K562 (cell line): ENCODE measurements at regions not wholly inside any gene's neighbourhood (a gene's known extent, or its start where the extent isn't known, plus 50 kb on each side); places are given as distances from the start of the nearest gene placed in this dataset.

Source experiments
- BCOR ChIP-seq: fragments of 450-650 bp; IDR thresholded peaks from 2 replicates; pipeline ENCODE4 v1.6.1; 2016
- NFIX ChIP-seq: fragments of 250-450 bp; sonication (Bioruptor Pico); IDR thresholded peaks from 2 replicates; pipeline ENCODE4 v1.4.0; 2020; ENCODE audit warnings: low read depth, mild to moderate bottlenecking, moderate library complexity
- POU5F1 ChIP-seq: fragments of 150-350 bp; IDR thresholded peaks from 2 replicates; pipeline ENCODE4 v1.6.1; 2014; ENCODE audit warnings: borderline replicate concordance, low read length, low read depth, mild to moderate bottlenecking; ENCODE audit not compliant: partially characterized antibody
- SIX5 ChIP-seq, 2 experiments: IDR thresholded peaks; 2 replicates each; pipeline ENCODE4 v1.6.1; 2011; ENCODE audit warnings: low read length in 2 of 2, borderline replicate concordance in 1 of 2, low read depth in 1 of 2, mild to moderate bottlenecking in 1 of 2, moderate library complexity in 1 of 2; ENCODE audit not compliant: insufficient read depth in 1 of 2
- ZSCAN29 ChIP-seq: fragments of 450-650 bp; IDR thresholded peaks from 2 replicates; pipeline ENCODE4 v1.6.1; 2017
- TF ChIP-seq, protein P1 (sequence below): fragments of 250-450 bp; sonication (Bioruptor Pico); IDR thresholded peaks from 2 replicates; pipeline ENCODE4 v1.8.0; 2022; ENCODE audit warnings: inconsistent platforms, mild to moderate bottlenecking, moderate library complexity, borderline replicate concordance
- TF ChIP-seq, protein P2 (sequence below): sonication (generic); formaldehyde crosslinking; IDR thresholded peaks from 2 replicates; pipeline ENCODE4 v1.8.0; 2023; ENCODE audit warnings: mild to moderate bottlenecking, missing genetic modification reagents
- TF ChIP-seq, protein P3 (sequence below): sonication (generic); formaldehyde crosslinking; IDR thresholded peaks from 2 replicates; pipeline ENCODE4 v1.8.0; 2023; ENCODE audit warnings: mild to moderate bottlenecking, missing genetic modification reagents

DNA sequence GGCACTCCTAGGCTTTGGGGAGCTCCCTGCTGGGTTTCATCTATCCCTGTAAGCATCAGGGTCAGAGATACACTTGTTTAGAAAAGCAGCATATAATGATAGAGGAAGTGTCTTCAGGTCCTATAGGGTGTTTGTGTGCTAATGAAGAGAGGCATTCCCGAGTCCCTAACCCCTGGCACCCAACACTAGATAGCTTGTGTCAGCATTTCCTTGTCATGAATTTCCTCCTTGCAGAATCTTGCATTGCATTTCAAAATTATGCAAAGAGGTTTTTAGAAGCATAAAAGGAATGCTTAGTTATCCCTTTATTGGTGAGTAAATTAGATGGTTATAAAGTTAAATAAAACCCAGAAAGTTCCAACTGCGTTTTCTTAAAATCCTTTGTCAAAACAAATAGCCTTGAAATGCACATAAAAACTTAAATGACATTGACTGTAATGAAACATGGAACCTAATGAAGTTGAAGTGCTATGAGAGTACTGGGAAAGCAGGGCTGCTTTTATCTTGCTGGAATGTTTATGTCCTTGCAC lies 63.7 kb upstream of the LHCGR start (continued):
- TF ChIP-seq, protein P1, sequence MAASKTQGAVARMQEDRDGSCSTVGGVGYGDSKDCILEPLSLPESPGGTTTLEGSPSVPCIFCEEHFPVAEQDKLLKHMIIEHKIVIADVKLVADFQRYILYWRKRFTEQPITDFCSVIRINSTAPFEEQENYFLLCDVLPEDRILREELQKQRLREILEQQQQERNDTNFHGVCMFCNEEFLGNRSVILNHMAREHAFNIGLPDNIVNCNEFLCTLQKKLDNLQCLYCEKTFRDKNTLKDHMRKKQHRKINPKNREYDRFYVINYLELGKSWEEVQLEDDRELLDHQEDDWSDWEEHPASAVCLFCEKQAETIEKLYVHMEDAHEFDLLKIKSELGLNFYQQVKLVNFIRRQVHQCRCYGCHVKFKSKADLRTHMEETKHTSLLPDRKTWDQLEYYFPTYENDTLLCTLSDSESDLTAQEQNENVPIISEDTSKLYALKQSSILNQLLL (CRISPR knock-in tag), result no peak
- TF ChIP-seq POU5F1, result no peak
- TF ChIP-seq, protein P2, sequence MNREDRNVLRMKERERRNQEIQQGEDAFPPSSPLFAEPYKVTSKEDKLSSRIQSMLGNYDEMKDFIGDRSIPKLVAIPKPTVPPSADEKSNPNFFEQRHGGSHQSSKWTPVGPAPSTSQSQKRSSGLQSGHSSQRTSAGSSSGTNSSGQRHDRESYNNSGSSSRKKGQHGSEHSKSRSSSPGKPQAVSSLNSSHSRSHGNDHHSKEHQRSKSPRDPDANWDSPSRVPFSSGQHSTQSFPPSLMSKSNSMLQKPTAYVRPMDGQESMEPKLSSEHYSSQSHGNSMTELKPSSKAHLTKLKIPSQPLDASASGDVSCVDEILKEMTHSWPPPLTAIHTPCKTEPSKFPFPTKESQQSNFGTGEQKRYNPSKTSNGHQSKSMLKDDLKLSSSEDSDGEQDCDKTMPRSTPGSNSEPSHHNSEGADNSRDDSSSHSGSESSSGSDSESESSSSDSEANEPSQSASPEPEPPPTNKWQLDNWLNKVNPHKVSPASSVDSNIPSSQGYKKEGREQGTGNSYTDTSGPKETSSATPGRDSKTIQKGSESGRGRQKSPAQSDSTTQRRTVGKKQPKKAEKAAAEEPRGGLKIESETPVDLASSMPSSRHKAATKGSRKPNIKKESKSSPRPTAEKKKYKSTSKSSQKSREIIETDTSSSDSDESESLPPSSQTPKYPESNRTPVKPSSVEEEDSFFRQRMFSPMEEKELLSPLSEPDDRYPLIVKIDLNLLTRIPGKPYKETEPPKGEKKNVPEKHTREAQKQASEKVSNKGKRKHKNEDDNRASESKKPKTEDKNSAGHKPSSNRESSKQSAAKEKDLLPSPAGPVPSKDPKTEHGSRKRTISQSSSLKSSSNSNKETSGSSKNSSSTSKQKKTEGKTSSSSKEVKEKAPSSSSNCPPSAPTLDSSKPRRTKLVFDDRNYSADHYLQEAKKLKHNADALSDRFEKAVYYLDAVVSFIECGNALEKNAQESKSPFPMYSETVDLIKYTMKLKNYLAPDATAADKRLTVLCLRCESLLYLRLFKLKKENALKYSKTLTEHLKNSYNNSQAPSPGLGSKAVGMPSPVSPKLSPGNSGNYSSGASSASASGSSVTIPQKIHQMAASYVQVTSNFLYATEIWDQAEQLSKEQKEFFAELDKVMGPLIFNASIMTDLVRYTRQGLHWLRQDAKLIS (CRISPR knock-in tag), result no peak
- no peak for TF ChIP-seq NFIX
- no peak for TF ChIP-seq SIX5 (IDR thresholded peaks at IDR 0.05; ENCODE audit: borderline replicate concordance in 1 of 2, insufficient read depth in 1 of 2, low read depth in 1 of 2, low read length in 2 of 2)
- TF ChIP-seq ZSCAN29, result no peak
- no peak for TF ChIP-seq BCOR
- TF ChIP-seq, protein P3, sequence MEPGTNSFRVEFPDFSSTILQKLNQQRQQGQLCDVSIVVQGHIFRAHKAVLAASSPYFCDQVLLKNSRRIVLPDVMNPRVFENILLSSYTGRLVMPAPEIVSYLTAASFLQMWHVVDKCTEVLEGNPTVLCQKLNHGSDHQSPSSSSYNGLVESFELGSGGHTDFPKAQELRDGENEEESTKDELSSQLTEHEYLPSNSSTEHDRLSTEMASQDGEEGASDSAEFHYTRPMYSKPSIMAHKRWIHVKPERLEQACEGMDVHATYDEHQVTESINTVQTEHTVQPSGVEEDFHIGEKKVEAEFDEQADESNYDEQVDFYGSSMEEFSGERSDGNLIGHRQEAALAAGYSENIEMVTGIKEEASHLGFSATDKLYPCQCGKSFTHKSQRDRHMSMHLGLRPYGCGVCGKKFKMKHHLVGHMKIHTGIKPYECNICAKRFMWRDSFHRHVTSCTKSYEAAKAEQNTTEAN (CRISPR knock-in tag), result no peak
